ENCODE measurements at regions not wholly inside any gene's neighbourhood (a gene's known extent, or its start where the extent isn't known, plus 50 kb on each side); places are given as distances from the start of the nearest gene placed in this dataset.
"Not testable (repeated sequence)": the region's sequence is repeated elsewhere in the genome, so short reads cannot be mapped to it uniquely, and the experiment has no call there.

DNA sequence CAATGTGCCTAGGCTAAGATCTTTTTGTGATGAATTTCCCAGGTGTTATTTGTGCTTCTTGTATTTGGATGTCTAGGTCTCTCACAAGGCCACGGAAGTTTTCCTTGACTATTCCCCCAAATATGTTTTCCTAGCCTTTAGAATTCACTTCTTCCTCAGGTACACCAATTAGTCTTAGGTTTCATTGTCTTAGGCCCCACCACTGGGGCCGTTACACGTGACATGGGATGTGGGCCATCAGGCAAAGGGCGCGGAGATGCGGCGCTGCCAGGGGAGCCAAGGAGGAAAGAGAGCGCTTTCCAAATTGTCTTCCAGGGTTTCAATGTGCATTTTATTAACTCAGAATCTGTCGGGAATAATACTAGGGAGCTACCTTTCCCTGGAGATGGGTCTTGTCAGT, 1653.3 kb downstream of the SPATA31A7 start:
- not testable (repeated sequence) for H3K4me3 ChIP-seq (ENCODE audit: insufficient read depth, low read length, poor library complexity, severe bottlenecking); H3F3A ChIP-seq (ENCODE audit: insufficient read depth); H3K27me3 ChIP-seq (ENCODE audit: low read length); H4K20me1 ChIP-seq (ENCODE audit: low read depth, low read length); H3K4me2 ChIP-seq (ENCODE audit: low read depth, low read length, poor library complexity, severe bottlenecking); H3K9me2 ChIP-seq (replicated peaks; ENCODE audit: insufficient read depth, low read length); H3K36me3 ChIP-seq (ENCODE audit: low read length); H3K9me3 ChIP-seq (ENCODE audit: insufficient read depth, low read length); H3K79me2 ChIP-seq (ENCODE audit: insufficient read depth, low read length); H3K9ac ChIP-seq (ENCODE audit: low read length); H3K27ac ChIP-seq (ENCODE audit: low read depth, low read length); H2AFZ ChIP-seq (ENCODE audit: low read depth, low read length, severe bottlenecking)

GRCh38 chr9:62843706-62844290, 1654.0 kb downstream of the SPATA31A7 start:
- not testable (repeated sequence) for H3K9me3 ChIP-seq (ENCODE audit: insufficient read depth, low read length); H3K9ac ChIP-seq (ENCODE audit: low read length); H3K27me3 ChIP-seq (ENCODE audit: low read length); H2AFZ ChIP-seq (ENCODE audit: low read depth, low read length, severe bottlenecking); H3K27ac ChIP-seq (ENCODE audit: low read depth, low read length); H3F3A ChIP-seq (ENCODE audit: insufficient read depth); H3K36me3 ChIP-seq (ENCODE audit: low read length); H3K4me3 ChIP-seq (ENCODE audit: insufficient read depth, low read length, poor library complexity, severe bottlenecking); H3K79me2 ChIP-seq (ENCODE audit: insufficient read depth, low read length); H3K9me2 ChIP-seq (replicated peaks; ENCODE audit: insufficient read depth, low read length); H4K20me1 ChIP-seq (ENCODE audit: low read depth, low read length); H3K4me2 ChIP-seq (ENCODE audit: low read depth, low read length, poor library complexity, severe bottlenecking)

DNA sequence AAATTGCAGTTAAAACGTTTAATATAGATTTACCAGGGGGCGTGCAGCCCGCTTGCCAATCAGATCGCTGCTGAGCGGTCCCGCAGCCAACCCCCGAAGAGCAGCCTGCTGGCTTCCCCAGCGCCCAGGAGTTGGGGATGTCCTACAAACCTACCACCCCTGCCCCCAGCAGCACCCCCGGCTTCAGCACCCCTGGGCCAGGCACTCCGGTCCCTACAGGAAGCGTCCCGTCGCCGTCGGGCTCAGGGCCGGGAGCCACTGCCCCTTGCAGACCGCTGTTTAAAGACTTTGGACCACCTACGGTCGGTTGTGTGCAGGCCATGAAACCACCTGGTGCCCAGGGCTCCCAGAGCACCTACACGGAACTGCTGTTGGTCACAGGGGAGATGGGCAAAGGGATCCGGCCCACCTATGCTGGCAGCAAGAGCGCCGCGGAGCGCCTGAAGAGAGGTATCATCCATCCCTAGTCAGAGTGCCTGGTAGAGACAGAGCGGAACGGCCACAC, 1654.9 kb downstream of the SPATA31A7 start:
- H3K27me3 ChIP-seq (ENCODE audit: low read length); H3K9ac ChIP-seq (ENCODE audit: low read length); H3K36me3 ChIP-seq (ENCODE audit: low read length); H3K4me3 ChIP-seq (ENCODE audit: insufficient read depth, low read length, poor library complexity, severe bottlenecking); H3K9me2 ChIP-seq (replicated peaks; ENCODE audit: insufficient read depth, low read length); H2AFZ ChIP-seq (ENCODE audit: low read depth, low read length, severe bottlenecking); H3F3A ChIP-seq (ENCODE audit: insufficient read depth); H3K79me2 ChIP-seq (ENCODE audit: insufficient read depth, low read length); H3K27ac ChIP-seq (ENCODE audit: low read depth, low read length); H3K9me3 ChIP-seq (ENCODE audit: insufficient read depth, low read length); H4K20me1 ChIP-seq (ENCODE audit: low read depth, low read length); H3K4me2 ChIP-seq (ENCODE audit: low read depth, low read length, poor library complexity, severe bottlenecking): not testable (repeated sequence)

- H3K9me3 ChIP-seq (ENCODE audit: insufficient read depth, low read length); H3K79me2 ChIP-seq (ENCODE audit: insufficient read depth, low read length); H2AFZ ChIP-seq (ENCODE audit: low read depth, low read length, severe bottlenecking); H3K27ac ChIP-seq (ENCODE audit: low read depth, low read length); H3K9me2 ChIP-seq (replicated peaks; ENCODE audit: insufficient read depth, low read length); H3K36me3 ChIP-seq (ENCODE audit: low read length); H4K20me1 ChIP-seq (ENCODE audit: low read depth, low read length); H3K4me2 ChIP-seq (ENCODE audit: low read depth, low read length, poor library complexity, severe bottlenecking); H3K27me3 ChIP-seq (ENCODE audit: low read length); H3K4me3 ChIP-seq (ENCODE audit: insufficient read depth, low read length, poor library complexity, severe bottlenecking); H3K9ac ChIP-seq (ENCODE audit: low read length); H3F3A ChIP-seq (ENCODE audit: insufficient read depth): not testable (repeated sequence)
Observed at GRCh38 chr9:62848258-62848657, 1658.4 kb downstream of the SPATA31A7 start.

DNA sequence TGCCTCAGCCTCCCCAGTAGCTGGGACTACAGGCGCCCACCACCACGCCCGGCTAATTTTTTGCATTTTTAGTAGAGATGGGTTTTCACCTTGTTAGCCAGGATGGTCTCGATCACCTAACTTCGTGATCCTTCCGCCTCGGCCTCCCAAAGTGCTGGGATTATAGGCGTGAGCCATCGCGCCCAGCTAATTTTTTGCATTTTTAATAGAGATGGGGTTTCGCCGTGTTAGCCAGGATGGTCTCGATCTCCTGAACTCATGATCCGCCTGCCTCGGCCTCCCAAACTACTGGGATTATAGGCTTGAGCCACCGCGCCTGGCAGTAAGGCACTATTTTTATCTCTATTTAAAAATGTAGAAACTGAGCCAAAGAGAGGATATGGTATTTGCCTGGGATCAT, 1660.2 kb downstream of the SPATA31A7 start:
- H3K27ac ChIP-seq (ENCODE audit: low read depth, low read length); H3F3A ChIP-seq (ENCODE audit: insufficient read depth); H3K27me3 ChIP-seq (ENCODE audit: low read length); H2AFZ ChIP-seq (ENCODE audit: low read depth, low read length, severe bottlenecking); H3K9me2 ChIP-seq (replicated peaks; ENCODE audit: insufficient read depth, low read length); H3K9me3 ChIP-seq (ENCODE audit: insufficient read depth, low read length); H3K9ac ChIP-seq (ENCODE audit: low read length); H3K4me2 ChIP-seq (ENCODE audit: low read depth, low read length, poor library complexity, severe bottlenecking); H4K20me1 ChIP-seq (ENCODE audit: low read depth, low read length); H3K4me3 ChIP-seq (ENCODE audit: insufficient read depth, low read length, poor library complexity, severe bottlenecking); H3K36me3 ChIP-seq (ENCODE audit: low read length); H3K79me2 ChIP-seq (ENCODE audit: insufficient read depth, low read length): not testable (repeated sequence)

- not testable (repeated sequence) for H3K4me3 ChIP-seq (ENCODE audit: insufficient read depth, low read length, poor library complexity, severe bottlenecking); H3F3A ChIP-seq (ENCODE audit: insufficient read depth); H3K9ac ChIP-seq (ENCODE audit: low read length); H3K4me2 ChIP-seq (ENCODE audit: low read depth, low read length, poor library complexity, severe bottlenecking); H3K79me2 ChIP-seq (ENCODE audit: insufficient read depth, low read length); H3K27me3 ChIP-seq (ENCODE audit: low read length); H3K36me3 ChIP-seq (ENCODE audit: low read length); H4K20me1 ChIP-seq (ENCODE audit: low read depth, low read length); H2AFZ ChIP-seq (ENCODE audit: low read depth, low read length, severe bottlenecking); H3K9me3 ChIP-seq (ENCODE audit: insufficient read depth, low read length); H3K9me2 ChIP-seq (replicated peaks; ENCODE audit: insufficient read depth, low read length); H3K27ac ChIP-seq (ENCODE audit: low read depth, low read length)
Observed at GRCh38 chr9:62857280-62857679, 1667.4 kb downstream of the SPATA31A7 start.

- H3F3A ChIP-seq (ENCODE audit: insufficient read depth); H3K79me2 ChIP-seq (ENCODE audit: insufficient read depth, low read length); H3K4me3 ChIP-seq (ENCODE audit: insufficient read depth, low read length, poor library complexity, severe bottlenecking); H3K27me3 ChIP-seq (ENCODE audit: low read length); H3K27ac ChIP-seq (ENCODE audit: low read depth, low read length); H3K9ac ChIP-seq (ENCODE audit: low read length); H3K9me3 ChIP-seq (ENCODE audit: insufficient read depth, low read length); H2AFZ ChIP-seq (ENCODE audit: low read depth, low read length, severe bottlenecking); H3K36me3 ChIP-seq (ENCODE audit: low read length); H3K9me2 ChIP-seq (replicated peaks; ENCODE audit: insufficient read depth, low read length); H4K20me1 ChIP-seq (ENCODE audit: low read depth, low read length); H3K4me2 ChIP-seq (ENCODE audit: low read depth, low read length, poor library complexity, severe bottlenecking): not testable (repeated sequence)
Observed at GRCh38 chr9:62858240-62858639, 1668.4 kb downstream of the SPATA31A7 start.

- not testable (repeated sequence) for H3K9me3 ChIP-seq (ENCODE audit: insufficient read depth, low read length); H3K9ac ChIP-seq (ENCODE audit: low read length); H3F3A ChIP-seq (ENCODE audit: insufficient read depth); H3K9me2 ChIP-seq (replicated peaks; ENCODE audit: insufficient read depth, low read length); H3K36me3 ChIP-seq (ENCODE audit: low read length); H3K27ac ChIP-seq (ENCODE audit: low read depth, low read length); H3K27me3 ChIP-seq (ENCODE audit: low read length); H4K20me1 ChIP-seq (ENCODE audit: low read depth, low read length); H3K4me2 ChIP-seq (ENCODE audit: low read depth, low read length, poor library complexity, severe bottlenecking); H3K79me2 ChIP-seq (ENCODE audit: insufficient read depth, low read length); H2AFZ ChIP-seq (ENCODE audit: low read depth, low read length, severe bottlenecking); H3K4me3 ChIP-seq (ENCODE audit: insufficient read depth, low read length, poor library complexity, severe bottlenecking)
Observed at GRCh38 chr9:62860939-62861860, 1671.4 kb downstream of the SPATA31A7 start.

All from SU-DHL-6 (cell line).